Vagina (tissue), 2 donors: ENCODE measurements at regions not wholly inside any gene's neighbourhood (a gene's known extent, or its start where the extent isn't known, plus 50 kb on each side); places are given as distances from the start of the nearest gene placed in this dataset.

Experiments used
- DNase-seq, 2 donors: peaks; one replicate each; pipeline ENCODE4 v3.0.0-alpha.2; 2017; ENCODE audit errors: extremely low spot score in 2 of 2
- H3K27ac ChIP-seq: fragments of 200-600 bp; sonication (generic); one replicate; pipeline ENCODE4 v1.5.1; 2019
- H3K27me3 ChIP-seq: fragments of 200-600 bp; sonication (generic); one replicate; pipeline ENCODE4 v1.5.1; 2019
- H3K36me3 ChIP-seq, 2 donors: fragments of 200-600 bp; sonication (generic); one replicate each; pipeline ENCODE4 v1.5.1; 2017 to 2019
- H3K4me1 ChIP-seq: fragments of 200-600 bp; sonication (generic); one replicate; pipeline ENCODE4 v1.5.1; 2019
- H3K4me3 ChIP-seq, 2 donors: fragments of 200-600 bp; sonication (generic); 1 replicate in 1 of 2; 2 replicates in 1 of 2; pipeline ENCODE4 v1.5.1; 2016 to 2019
- H3K9me3 ChIP-seq: fragments of 200-600 bp; sonication (generic); one replicate; pipeline ENCODE4 v1.5.1; 2019
- CTCF ChIP-seq, 3 experiments: fragments of 450-650 bp in 2 of 3; fragments of 200-600 bp in 1 of 3; sonication (generic) in 1 of 3; IDR thresholded peaks; one replicate each; pipeline ENCODE4 v1.5.1; 2017 to 2019; ENCODE audit warnings: antibody characterized with exemption in 3 of 3, mild to moderate bottlenecking in 2 of 3, moderate library complexity in 2 of 3
- POLR2A ChIP-seq, 2 donors: fragments of 450-650 bp; IDR thresholded peaks; one replicate each; pipeline ENCODE4 v1.6.1; 2017; ENCODE audit warnings: antibody characterized with exemption in 2 of 2, mild to moderate bottlenecking in 2 of 2, moderate library complexity in 2 of 2
- POLR2AphosphoS5 ChIP-seq, 2 donors: sonication (generic); formaldehyde crosslinking; IDR thresholded peaks; one replicate each; pipeline ENCODE4 v1.9.0; 2017; ENCODE audit warnings: antibody characterized with exemption in 2 of 2, mild to moderate bottlenecking in 2 of 2, low read depth in 1 of 2; ENCODE audit not compliant: insufficient read depth in 1 of 2
- intact Hi-C: fragments of 100-400 bp; cut with DNase I; formaldehyde crosslinking; loops from one replicate; pipeline ENCODE4 v1.15.1; 2023

- no peaks in the 10 kb centered on the region for H3K27me3 ChIP-seq
- H3K4me1 ChIP-seq: no peaks in the 10 kb centered on the region
- H3K27ac ChIP-seq: no peak overlapping the region
- no peak for DNase-seq
- H3K36me3 ChIP-seq: no peaks in the 10 kb centered on the region
- no peak overlapping the region for H3K4me3 ChIP-seq
- intact Hi-C loops: no loop called here
- H3K9me3 ChIP-seq: no peaks in the 10 kb centered on the region
- no peak for TF ChIP-seq CTCF (IDR thresholded peaks at IDR 0.05)
- TF ChIP-seq POLR2AphosphoS5 (IDR thresholded peaks at IDR 0.05; ENCODE audit: insufficient read depth in 1 of 2, low read depth in 1 of 2): no peak
- no peak for TF ChIP-seq POLR2A (IDR thresholded peaks at IDR 0.05)
These were observed 325.3 kb upstream of the GRAMD2B start for GRCh38 chr5:126097876-126098275.

GRCh38 chr5:126098330-126099017 is 324.7 kb upstream of the GRAMD2B start:
- TF ChIP-seq POLR2A (IDR thresholded peaks at IDR 0.05): no peak
- no peak for TF ChIP-seq POLR2AphosphoS5 (IDR thresholded peaks at IDR 0.05; ENCODE audit: insufficient read depth in 1 of 2, low read depth in 1 of 2)
- TF ChIP-seq CTCF (IDR thresholded peaks at IDR 0.05): no peak
- no peak for DNase-seq
- Histone ChIP-seq H3K4me3 (no peak overlapping the region), H3K9me3 (no peaks in the 10 kb centered on the region), H3K27ac (no peak overlapping the region), H3K4me1 (no peaks in the 10 kb centered on the region), H3K36me3 (no peaks in the 10 kb centered on the region), H3K27me3 (no peaks in the 10 kb centered on the region)
- intact Hi-C loops: no loop called here

- no peak overlapping the region for H3K4me3 ChIP-seq
- DNase-seq: no peak
These were observed 324.1 kb upstream of the GRAMD2B start for GRCh38 chr5:126099077-126099476.

DNA sequence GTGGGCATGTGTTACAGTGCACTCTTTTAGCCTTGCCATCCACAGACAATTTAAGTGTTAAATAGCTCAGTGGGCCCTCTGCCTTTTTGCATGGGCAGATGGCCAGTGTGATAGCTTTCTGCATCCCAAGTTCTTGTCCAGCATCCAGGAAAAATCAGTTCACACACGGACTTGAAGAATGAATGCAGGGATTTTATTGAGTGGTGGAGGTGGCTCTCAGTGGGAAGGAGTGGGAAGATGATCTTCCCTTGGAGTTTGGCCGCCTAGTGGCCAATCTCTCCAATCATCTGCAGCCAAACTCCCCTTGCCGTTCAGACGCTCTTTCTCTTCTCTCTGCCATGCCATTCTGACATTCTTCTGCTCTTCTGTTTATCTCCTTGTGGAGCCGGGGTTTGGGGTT is 322.4 kb upstream of the GRAMD2B start:
- intact Hi-C loops: no loop called here
- no peaks in the 10 kb centered on the region for H3K27me3 ChIP-seq
- DNase-seq: no peak
- H3K4me1 ChIP-seq: no peaks in the 10 kb centered on the region
- H3K27ac ChIP-seq: no peak overlapping the region
- no peak overlapping the region for H3K4me3 ChIP-seq
- H3K9me3 ChIP-seq: no peaks in the 10 kb centered on the region
- TF ChIP-seq POLR2AphosphoS5 (IDR thresholded peaks at IDR 0.05; ENCODE audit: insufficient read depth in 1 of 2, low read depth in 1 of 2) (no peak), CTCF (IDR thresholded peaks at IDR 0.05) (no peak), POLR2A (IDR thresholded peaks at IDR 0.05) (no peak)
- H3K36me3 ChIP-seq: no peaks in the 10 kb centered on the region

More at GRCh38 chr5:126099077-126099476, 324.1 kb upstream of the GRAMD2B start:
- H3K9me3 ChIP-seq: no peaks in the 10 kb centered on the region
- intact Hi-C loops: no loop called here
- no peak overlapping the region for H3K27ac ChIP-seq
- no peaks in the 10 kb centered on the region for H3K4me1 ChIP-seq
- no peaks in the 10 kb centered on the region for H3K27me3 ChIP-seq
- H3K36me3 ChIP-seq: no peaks in the 10 kb centered on the region
- TF ChIP-seq POLR2AphosphoS5 (IDR thresholded peaks at IDR 0.05; ENCODE audit: insufficient read depth in 1 of 2, low read depth in 1 of 2) (no peak), CTCF (IDR thresholded peaks at IDR 0.05) (no peak), POLR2A (IDR thresholded peaks at IDR 0.05) (no peak)

DNA sequence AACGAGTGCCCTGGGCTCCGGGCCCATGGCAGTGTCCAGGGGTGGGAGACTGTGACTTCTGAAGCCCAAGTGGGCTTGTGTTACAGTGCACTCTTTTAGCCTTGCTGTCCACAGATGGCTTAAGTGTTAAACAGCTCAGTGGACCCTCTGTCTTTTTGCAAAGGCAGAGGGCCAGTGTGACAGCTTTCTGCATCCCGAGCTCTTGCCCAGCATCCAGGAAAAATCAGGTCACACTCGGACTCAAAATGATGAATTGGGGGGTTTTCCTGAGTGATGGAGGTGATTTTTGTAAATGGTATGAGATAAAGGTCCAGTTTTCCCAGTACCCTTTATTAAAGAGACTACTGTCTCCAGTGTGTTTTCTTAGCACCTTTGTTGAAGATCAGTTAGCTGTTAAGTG is 321.3 kb upstream of the GRAMD2B start:
- TF ChIP-seq POLR2AphosphoS5 (IDR thresholded peaks at IDR 0.05; ENCODE audit: insufficient read depth in 1 of 2, low read depth in 1 of 2) (no peak), POLR2A (IDR thresholded peaks at IDR 0.05) (no peak), CTCF (IDR thresholded peaks at IDR 0.05) (no peak)
- Histone ChIP-seq H3K4me1 (no peaks in the 10 kb centered on the region), H3K27ac (no peak overlapping the region), H3K36me3 (no peaks in the 10 kb centered on the region), H3K4me3 (no peak overlapping the region), H3K9me3 (no peaks in the 10 kb centered on the region), H3K27me3 (no peaks in the 10 kb centered on the region)
- DNase-seq: no peak
- intact Hi-C loops: no loop called here
